ENCODE measurements at regions not wholly inside any gene's neighbourhood (a gene's known extent, or its start where the extent isn't known, plus 50 kb on each side); places are given as distances from the start of the nearest gene placed in this dataset.

GRCh38 chr1:208531003-208531750 is 287.0 kb upstream of the PLXNA2 start:
- no peaks in the 10 kb centered on the region for H3K27me3 ChIP-seq (ENCODE audit: control insufficient read depth, insufficient read depth, low read length)
- peaks cover 0 to 2% (median 0%) of the 10 kb centered on the region in 3 donors for H3K4me1 ChIP-seq (ENCODE audit: control insufficient read depth in 2 of 3, insufficient read depth in 2 of 3, low read depth in 1 of 3, low read length in 3 of 3)
- no peaks in the 10 kb centered on the region for H3K9me3 ChIP-seq (ENCODE audit: control insufficient read depth in 2 of 3, insufficient read depth in 1 of 3, low read length in 3 of 3)
- peak in 3 of 5 donors; percentile 34 to 50 (median 42) for DNase-seq
- no peak for FAIRE-seq
- TF ChIP-seq CTCF (IDR thresholded peaks at IDR 0.05; ENCODE audit: borderline replicate concordance, extremely low read depth, insufficient read depth) = no peak
- no peaks in the 10 kb centered on the region for H3K36me3 ChIP-seq (ENCODE audit: control insufficient read depth in 2 of 3, insufficient read depth in 3 of 3, low read length in 3 of 3)
- no peak overlapping the region for H3K4me3 ChIP-seq (ENCODE audit: low read length in 3 of 3)
- intact Hi-C loops (cut with DNase I) = no loop called here
- H3K27ac ChIP-seq (ENCODE audit: low read depth in 2 of 2, low read length in 2 of 2) = no peak overlapping the region
- no peak overlapping the region for H3K9ac ChIP-seq (ENCODE audit: low read length in 3 of 3)

- Histone ChIP-seq H3K36me3 (ENCODE audit: control insufficient read depth in 2 of 3, insufficient read depth in 3 of 3, low read length in 3 of 3) (no peaks in the 10 kb centered on the region), H3K27ac (ENCODE audit: low read depth in 2 of 2, low read length in 2 of 2) (no peak overlapping the region), H3K4me1 (ENCODE audit: control insufficient read depth in 2 of 3, insufficient read depth in 2 of 3, low read depth in 1 of 3, low read length in 3 of 3) (peaks cover 0 to 2% (median 0%) of the 10 kb centered on the region in 3 donors), H3K9ac (ENCODE audit: low read length in 3 of 3) (no peak overlapping the region), H3K9me3 (ENCODE audit: control insufficient read depth in 2 of 3, insufficient read depth in 1 of 3, low read length in 3 of 3) (no peaks in the 10 kb centered on the region), H3K4me3 (ENCODE audit: low read length in 3 of 3) (no peak overlapping the region), H3K27me3 (ENCODE audit: control insufficient read depth, insufficient read depth, low read length) (no peaks in the 10 kb centered on the region)
- DNase-seq = no peak
- FAIRE-seq = no peak
- TF ChIP-seq CTCF (IDR thresholded peaks at IDR 0.05; ENCODE audit: borderline replicate concordance, extremely low read depth, insufficient read depth) = no peak
- intact Hi-C loops (cut with DNase I) = no loop called here
Measured at GRCh38 chr1:208533746-208534598, 289.8 kb upstream of the PLXNA2 start.

GRCh38 chr1:208534599-208534897 is 290.4 kb upstream of the PLXNA2 start:
- Histone ChIP-seq H3K27ac (ENCODE audit: low read depth in 2 of 2, low read length in 2 of 2) (no peak overlapping the region), H3K4me3 (ENCODE audit: low read length in 3 of 3) (no peak overlapping the region), H3K4me1 (ENCODE audit: control insufficient read depth in 2 of 3, insufficient read depth in 2 of 3, low read depth in 1 of 3, low read length in 3 of 3) (no peaks in the 10 kb centered on the region), H3K27me3 (ENCODE audit: control insufficient read depth, insufficient read depth, low read length) (no peaks in the 10 kb centered on the region), H3K9me3 (ENCODE audit: control insufficient read depth in 2 of 3, insufficient read depth in 1 of 3, low read length in 3 of 3) (no peaks in the 10 kb centered on the region), H3K9ac (ENCODE audit: low read length in 3 of 3) (no peak overlapping the region), H3K36me3 (ENCODE audit: control insufficient read depth in 2 of 3, insufficient read depth in 3 of 3, low read length in 3 of 3) (no peaks in the 10 kb centered on the region)
- intact Hi-C loops (cut with DNase I) = no loop called here
- no peak for FAIRE-seq
- no peak for TF ChIP-seq CTCF (IDR thresholded peaks at IDR 0.05; ENCODE audit: borderline replicate concordance, extremely low read depth, insufficient read depth)
- no peak for DNase-seq
